Adrenal gland (tissue), 9 donors: ENCODE measurements at regions not wholly inside any gene's neighbourhood (a gene's known extent, or its start where the extent isn't known, plus 50 kb on each side); places are given as distances from the start of the nearest gene placed in this dataset.

ENCODE experiments used
- DNase-seq, 7 donors: peaks; one replicate each; pipeline ENCODE4 v3.0.0-alpha.2; 2019 to 2020
- H3K27ac ChIP-seq, 5 donors: fragments of 200-600 bp; sonication (generic) in 4 of 5; 1 replicate in 3 of 5; 2 replicates in 2 of 5; pipeline versions ENCODE4 v1.5.1 to v1.8.0; 2016 to 2020; ENCODE audit warnings: mild to moderate bottlenecking in 1 of 5
- H3K27me3 ChIP-seq: fragments of 200-600 bp; 2 replicates; pipeline ENCODE4 v1.8.0; 2021
- H3K36me3 ChIP-seq, 2 donors: fragments of 200-600 bp; replicated peaks in 1 of 2; 1 replicate in 1 of 2; 2 replicates in 1 of 2; pipeline versions ENCODE4 v1.5.1 to v1.8.0; 2018 to 2022
- H3K4me1 ChIP-seq, 2 donors: fragments of 200-600 bp; replicated peaks in 1 of 2; 1 replicate in 1 of 2; 2 replicates in 1 of 2; pipeline versions ENCODE4 v1.5.1 to v1.8.0; 2018 to 2021
- H3K4me3 ChIP-seq, 4 donors: fragments of 200-600 bp; sonication (generic) in 3 of 4; one replicate each; pipeline ENCODE4 v1.5.1; 2016 to 2018
- H3K9me3 ChIP-seq, 3 donors: fragments of 200-600 bp; sonication (generic) in 1 of 3; replicated peaks in 1 of 3; 1 replicate in 2 of 3; 2 replicates in 1 of 3; pipeline versions ENCODE4 v1.5.1 to v1.8.0; 2016 to 2021
- CTCF ChIP-seq, 6 experiments: fragments of 450-650 bp in 4 of 6; fragments of 200-600 bp in 2 of 6; sonication (generic) in 1 of 6; IDR thresholded peaks; 1 replicate in 5 of 6; 2 replicates in 1 of 6; pipeline versions ENCODE4 v1.5.1 to v1.8.0; 2016 to 2021; ENCODE audit warnings: antibody characterized with exemption in 6 of 6, mild to moderate bottlenecking in 2 of 6, moderate library complexity in 1 of 6
- POLR2A ChIP-seq, 2 donors: fragments of 450-650 bp; IDR thresholded peaks; one replicate each; pipeline ENCODE4 v1.6.1; 2017; ENCODE audit warnings: antibody characterized with exemption in 2 of 2, mild to moderate bottlenecking in 2 of 2, moderate library complexity in 1 of 2
- WGBS, 4 donors: extraction: QIAGEN DNeasy Blood & Tissue Kit in 2 of 4; methylation state at CpG; one replicate each; pipeline versions ENCODE4 v1.1.5 to v1.1.7; 2013 to 2017; 5-methylcytosine and 5-hydroxymethylcytosine counted together
- intact Hi-C, 2 donors: fragments of 100-400 bp; cut with DNase I; formaldehyde crosslinking; loops; one replicate each; pipeline versions ENCODE4 v1.14.1 to v1.15.0; 2022 to 2023
- donor health status: healthy with polysubstance abuse.
- donor health status: Bipolar disorder and iron deficiency.
- donor health status: DM: yes; HTN: yes; CAD: no.
- donor health status: DM: no; HTN: no; CAD: no.
- donor health status: DM: no; HTN: no; CAD: no.

DNA sequence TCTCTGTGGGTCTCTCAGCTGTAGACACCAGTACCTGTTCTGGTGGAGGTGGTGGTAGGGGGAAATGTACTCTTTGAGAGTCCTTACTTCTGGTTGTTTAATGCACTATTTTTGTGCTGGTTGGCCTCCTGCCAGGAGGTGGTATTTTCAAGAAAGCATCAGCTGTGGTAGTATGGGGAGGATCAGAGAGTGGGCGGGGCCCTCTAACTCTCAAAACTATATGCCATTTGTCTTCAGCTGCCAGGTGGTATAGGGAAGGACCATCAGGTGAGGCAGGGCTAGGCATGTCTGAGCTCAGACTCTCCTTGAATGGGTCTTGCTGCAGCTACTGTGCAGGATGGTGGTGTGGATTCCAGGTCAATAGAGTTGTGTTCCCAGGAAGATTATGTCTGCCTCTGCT, 1100.8 kb downstream of the CNTNAP5 start:
- H3K27ac ChIP-seq = no peak overlapping the region
- H3K4me3 ChIP-seq = no peak overlapping the region
- H3K27me3 ChIP-seq = no peaks in the 10 kb centered on the region
- WGBS, 4 donors = 79 to 89% (median 85%) methylated on average over 1 of the region's 1 CpG
- intact Hi-C loops = no loop called here
- DNase-seq = no peak
- H3K9me3 ChIP-seq = no peaks in the 10 kb centered on the region
- TF ChIP-seq CTCF (IDR thresholded peaks at IDR 0.05) (no peak), POLR2A (IDR thresholded peaks at IDR 0.05) (no peak)
- no peaks in the 10 kb centered on the region for H3K36me3 ChIP-seq
- no peaks in the 10 kb centered on the region for H3K4me1 ChIP-seq

DNA sequence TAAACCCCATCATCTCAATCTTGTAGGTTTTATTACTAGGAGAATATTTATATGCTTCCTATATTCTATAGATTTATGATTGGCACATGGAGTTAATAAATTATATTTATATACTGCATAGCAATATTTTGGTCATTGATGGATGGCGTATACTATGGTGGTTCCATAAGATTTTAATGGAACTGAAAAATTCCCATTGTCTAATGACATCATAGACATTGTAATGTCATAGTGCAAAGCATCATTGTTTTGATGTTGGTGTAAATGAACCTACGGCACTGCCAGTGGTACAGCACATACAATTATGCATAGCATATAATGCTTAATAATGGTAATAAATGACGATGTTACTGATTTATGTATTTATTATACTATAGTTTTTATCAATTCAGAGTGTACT, 1135.9 kb downstream of the CNTNAP5 start:
- Histone ChIP-seq H3K9me3 (no peaks in the 10 kb centered on the region), H3K36me3 (no peaks in the 10 kb centered on the region), H3K4me3 (no peak overlapping the region), H3K27ac (no peak overlapping the region), H3K27me3 (no peaks in the 10 kb centered on the region), H3K4me1 (no peaks in the 10 kb centered on the region)
- WGBS, 4 donors = 80 to 87% (median 84%) methylated on average over 3 of the region's 3 CpGs
- intact Hi-C loops = no loop called here
- DNase-seq = no peak
- TF ChIP-seq CTCF (IDR thresholded peaks at IDR 0.05) (no peak), POLR2A (IDR thresholded peaks at IDR 0.05) (no peak)

DNA sequence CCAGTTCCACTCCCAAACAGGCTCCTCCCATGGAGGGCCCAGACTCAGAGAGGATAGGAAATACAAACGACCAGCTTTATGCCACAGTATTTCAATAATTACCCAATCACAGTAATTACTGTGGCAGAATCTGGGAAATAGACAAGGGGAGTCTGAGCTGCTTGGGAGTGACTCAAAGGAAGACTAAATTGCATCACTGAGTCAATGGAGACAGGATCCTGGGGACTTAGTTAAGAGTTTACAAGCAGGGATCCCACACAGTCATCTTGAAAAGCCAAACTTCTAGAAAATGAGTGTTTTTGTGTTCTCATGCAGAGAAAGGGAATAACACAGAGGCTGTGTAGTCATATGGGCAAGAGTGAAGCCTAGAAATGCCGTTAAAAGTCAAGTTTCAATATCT, 1142.1 kb downstream of the CNTNAP5 start:
- no peak for DNase-seq
- TF ChIP-seq CTCF (IDR thresholded peaks at IDR 0.05) (no peak), POLR2A (IDR thresholded peaks at IDR 0.05) (no peak)
- intact Hi-C loops = no loop called here
- Histone ChIP-seq H3K36me3 (no peaks in the 10 kb centered on the region), H3K27ac (no peak overlapping the region), H3K9me3 (no peaks in the 10 kb centered on the region), H3K27me3 (no peaks in the 10 kb centered on the region), H3K4me3 (no peak overlapping the region), H3K4me1 (no peaks in the 10 kb centered on the region)
- WGBS, 4 donors = 49 to 60% (median 55%) methylated on average over 2 of the region's 2 CpGs

DNA sequence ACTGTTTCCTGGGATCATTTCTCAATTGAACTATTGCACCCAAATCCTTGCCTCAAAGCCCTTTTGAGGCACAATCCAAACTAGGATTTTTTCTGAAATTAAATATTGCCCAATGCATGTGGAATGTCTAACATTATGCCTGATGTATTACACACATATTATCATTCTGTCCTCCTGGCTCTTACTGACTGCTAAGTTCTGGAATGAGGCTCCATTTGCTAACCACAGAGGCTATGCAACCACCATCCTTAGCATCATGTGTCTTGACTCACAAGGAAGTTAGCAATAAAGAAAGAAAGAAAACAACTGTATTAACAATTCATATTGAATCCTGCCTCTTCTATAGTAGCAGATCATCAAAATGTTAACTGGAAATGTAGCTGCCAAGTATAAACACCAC, 1142.7 kb downstream of the CNTNAP5 start:
- intact Hi-C loops = no loop called here
- no peak overlapping the region for H3K4me3 ChIP-seq
- H3K36me3 ChIP-seq = no peaks in the 10 kb centered on the region
- no peak for TF ChIP-seq POLR2A (IDR thresholded peaks at IDR 0.05)
- no peak for TF ChIP-seq CTCF (IDR thresholded peaks at IDR 0.05)
- no peaks in the 10 kb centered on the region for H3K9me3 ChIP-seq
- no peak for DNase-seq
- no peak overlapping the region for H3K27ac ChIP-seq
- no peaks in the 10 kb centered on the region for H3K27me3 ChIP-seq
- H3K4me1 ChIP-seq = no peaks in the 10 kb centered on the region
